Dendritic cell treated with granulocyte-macrophage colony-stimulating factor and Interleukin-4, amounts not matched to agents 40 ng/mL and 50 ng/mL, for 4 days (primary cell): ENCODE measurements at regions not wholly inside any gene's neighbourhood (a gene's known extent, or its start where the extent isn't known, plus 50 kb on each side); places are given as distances from the start of the nearest gene placed in this dataset.

Experiments used
- H3K27ac Mint-ChIP-seq: one replicate; pipeline ENCODE4 v1.8.0; 2022; ENCODE audit warnings: mild to moderate bottlenecking, mixed read lengths
- H3K27me3 Mint-ChIP-seq: one replicate; pipeline ENCODE4 v1.8.0; 2022; ENCODE audit warnings: mild to moderate bottlenecking, mixed read lengths
- H3K36me3 Mint-ChIP-seq: one replicate; pipeline ENCODE4 v1.8.0; 2022; ENCODE audit warnings: low read depth, mixed read lengths
- H3K4me1 Mint-ChIP-seq: one replicate; pipeline ENCODE4 v1.8.0; 2022; ENCODE audit warnings: low read depth, mixed read lengths
- H3K4me3 Mint-ChIP-seq: one replicate; pipeline ENCODE4 v1.8.0; 2022; ENCODE audit warnings: mild to moderate bottlenecking, moderate library complexity, mixed read lengths
- H3K9me3 Mint-ChIP-seq: one replicate; pipeline ENCODE4 v1.8.0; 2022; ENCODE audit warnings: mixed read lengths
- intact Hi-C: fragments of 100-400 bp; cut with micrococcal nuclease; formaldehyde crosslinking; loops from one replicate; pipeline ENCODE4 v1.15.0; 2022

GRCh38 chr13:38191016-38191415, 158.6 kb upstream of the UFM1 start:
- H3K36me3 Mint-ChIP-seq, result no peaks in the 10 kb centered on the region
- intact Hi-C loops, result no loop called here
- no peaks in the 10 kb centered on the region for H3K9me3 Mint-ChIP-seq
- no peak overlapping the region for H3K4me3 Mint-ChIP-seq
- H3K4me1 Mint-ChIP-seq, result no peaks in the 10 kb centered on the region
- H3K27me3 Mint-ChIP-seq, result no peaks in the 10 kb centered on the region
- H3K27ac Mint-ChIP-seq, result no peak overlapping the region

DNA sequence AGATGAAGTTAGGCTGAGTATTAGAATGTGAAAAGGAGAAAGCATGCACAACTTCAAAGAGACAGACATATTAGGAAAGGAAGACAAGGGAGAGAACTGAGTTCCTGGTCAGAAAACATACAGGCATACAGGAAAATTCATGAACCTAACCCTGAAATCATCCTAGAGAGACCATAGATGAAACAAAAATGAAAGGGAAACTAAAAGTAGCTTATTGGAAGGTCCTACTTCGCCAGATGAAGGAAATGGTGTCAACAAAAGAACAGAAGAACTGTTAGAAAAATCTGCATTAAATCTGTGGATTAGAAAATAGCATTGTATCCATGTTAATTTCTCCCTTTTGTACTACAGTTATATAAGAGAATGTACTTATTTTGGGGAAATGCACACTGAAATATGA, 169.0 kb upstream of the UFM1 start:
- H3K9me3 Mint-ChIP-seq, result no peaks in the 10 kb centered on the region
- intact Hi-C loops, result no loop called here
- H3K36me3 Mint-ChIP-seq, result no peaks in the 10 kb centered on the region
- H3K4me3 Mint-ChIP-seq, result no peak overlapping the region
- no peak overlapping the region for H3K27ac Mint-ChIP-seq
- H3K4me1 Mint-ChIP-seq, result peaks cover 6% of the 10 kb centered on the region
- H3K27me3 Mint-ChIP-seq, result no peaks in the 10 kb centered on the region

GRCh38 chr13:38180126-38180525, 169.5 kb upstream of the UFM1 start:
- intact Hi-C loops, result no loop called here
- Mint-ChIP-seq H3K9me3 (no peaks in the 10 kb centered on the region), H3K36me3 (no peaks in the 10 kb centered on the region), H3K4me3 (no peak overlapping the region), H3K27me3 (no peaks in the 10 kb centered on the region), H3K27ac (no peak overlapping the region), H3K4me1 (peaks cover 6% of the 10 kb centered on the region)

- H3K27me3 Mint-ChIP-seq, result no peaks in the 10 kb centered on the region
- peaks cover 6% of the 10 kb centered on the region for H3K4me1 Mint-ChIP-seq
- intact Hi-C loops, result no loop called here
- no peak overlapping the region for H3K27ac Mint-ChIP-seq
- H3K36me3 Mint-ChIP-seq, result no peaks in the 10 kb centered on the region
- no peaks in the 10 kb centered on the region for H3K9me3 Mint-ChIP-seq
- H3K4me3 Mint-ChIP-seq, result no peak overlapping the region
Measured at GRCh38 chr13:38176664-38177063, 173.0 kb upstream of the UFM1 start.

DNA sequence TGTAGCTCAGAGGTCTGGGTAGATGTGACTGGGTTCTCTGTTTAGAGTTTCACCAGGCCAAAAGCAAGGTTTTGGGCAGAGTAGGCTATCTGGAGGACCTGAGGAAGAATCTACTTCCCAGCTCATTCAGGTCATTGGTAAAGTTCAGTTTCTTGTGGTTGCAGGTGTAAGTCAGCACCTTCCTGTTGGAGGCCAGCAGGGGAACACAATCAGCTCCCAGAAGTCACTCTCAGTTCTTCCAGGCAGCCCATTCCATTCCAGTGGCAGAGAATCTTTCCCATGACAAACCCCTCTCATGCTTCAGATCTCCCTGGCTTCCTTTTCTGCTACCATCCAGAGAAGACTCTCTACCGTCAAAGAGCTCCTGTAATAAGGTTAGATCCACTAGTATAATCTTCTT, 176.2 kb upstream of the UFM1 start:
- Mint-ChIP-seq H3K9me3 (no peaks in the 10 kb centered on the region), H3K27me3 (no peaks in the 10 kb centered on the region), H3K36me3 (no peaks in the 10 kb centered on the region), H3K27ac (no peak overlapping the region), H3K4me1 (no peaks in the 10 kb centered on the region), H3K4me3 (no peak overlapping the region)
- intact Hi-C loops, result no loop called here

- Mint-ChIP-seq H3K4me1 (peaks cover 11% of the 10 kb centered on the region), H3K9me3 (no peaks in the 10 kb centered on the region), H3K36me3 (no peaks in the 10 kb centered on the region), H3K27me3 (no peaks in the 10 kb centered on the region), H3K27ac (no peak overlapping the region), H3K4me3 (no peak overlapping the region)
- intact Hi-C loops, result no loop called here
Measured at GRCh38 chr13:38167164-38167822, 182.4 kb upstream of the UFM1 start.

DNA sequence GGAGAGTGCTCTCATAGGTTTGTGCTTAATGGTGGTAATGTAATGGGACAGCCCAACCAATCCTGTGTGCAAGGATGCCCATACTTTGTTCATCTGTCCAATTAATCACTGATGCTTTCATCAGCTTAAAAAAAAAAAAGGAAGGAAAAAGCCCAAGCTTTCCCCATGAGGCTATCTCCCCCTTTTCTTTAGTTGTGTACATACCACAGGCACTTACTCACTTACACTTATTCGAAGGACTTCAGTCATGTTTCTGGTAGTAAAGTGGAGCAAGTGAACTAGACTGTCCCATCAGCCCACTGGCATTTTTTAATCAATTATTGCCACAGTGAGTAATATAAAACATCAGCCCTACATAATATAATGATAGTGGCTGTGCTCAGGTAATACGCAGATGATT, 183.5 kb upstream of the UFM1 start:
- no peaks in the 10 kb centered on the region for H3K9me3 Mint-ChIP-seq
- H3K27me3 Mint-ChIP-seq, result no peaks in the 10 kb centered on the region
- H3K4me3 Mint-ChIP-seq, result no peak overlapping the region
- no peak overlapping the region for H3K27ac Mint-ChIP-seq
- intact Hi-C loops, result no loop called here
- peaks cover 11% of the 10 kb centered on the region for H3K4me1 Mint-ChIP-seq
- H3K36me3 Mint-ChIP-seq, result no peaks in the 10 kb centered on the region

- no peaks in the 10 kb centered on the region for H3K27me3 Mint-ChIP-seq
- intact Hi-C loops, result no loop called here
- no peak overlapping the region for H3K4me3 Mint-ChIP-seq
- H3K4me1 Mint-ChIP-seq, result no peaks in the 10 kb centered on the region
- no peaks in the 10 kb centered on the region for H3K36me3 Mint-ChIP-seq
- no peak overlapping the region for H3K27ac Mint-ChIP-seq
- peaks cover 6% of the 10 kb centered on the region for H3K9me3 Mint-ChIP-seq
Measured at GRCh38 chr13:38160131-38160530, 189.5 kb upstream of the UFM1 start.

DNA sequence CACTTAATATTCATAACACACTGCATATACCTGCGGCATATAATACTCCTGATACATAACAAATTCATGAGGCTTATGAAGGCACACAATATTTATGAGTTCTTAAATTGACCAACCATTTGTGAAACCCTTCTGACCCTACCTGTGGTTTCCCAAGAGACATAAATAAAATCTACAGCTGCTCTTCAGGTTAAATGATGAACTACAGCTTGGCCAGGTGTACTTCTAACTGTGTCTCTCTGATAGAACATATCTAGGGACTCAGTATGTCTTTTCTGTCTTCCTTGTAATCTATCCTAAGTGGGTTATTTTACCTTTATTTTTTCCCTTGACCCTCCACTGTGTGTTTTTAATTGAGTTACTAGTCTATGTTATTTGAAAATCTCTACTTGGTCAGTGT, 189.9 kb upstream of the UFM1 start:
- Mint-ChIP-seq H3K27me3 (no peaks in the 10 kb centered on the region), H3K27ac (no peak overlapping the region), H3K9me3 (peaks cover 6% of the 10 kb centered on the region), H3K36me3 (no peaks in the 10 kb centered on the region), H3K4me3 (no peak overlapping the region), H3K4me1 (no peaks in the 10 kb centered on the region)
- intact Hi-C loops, result no loop called here

DNA sequence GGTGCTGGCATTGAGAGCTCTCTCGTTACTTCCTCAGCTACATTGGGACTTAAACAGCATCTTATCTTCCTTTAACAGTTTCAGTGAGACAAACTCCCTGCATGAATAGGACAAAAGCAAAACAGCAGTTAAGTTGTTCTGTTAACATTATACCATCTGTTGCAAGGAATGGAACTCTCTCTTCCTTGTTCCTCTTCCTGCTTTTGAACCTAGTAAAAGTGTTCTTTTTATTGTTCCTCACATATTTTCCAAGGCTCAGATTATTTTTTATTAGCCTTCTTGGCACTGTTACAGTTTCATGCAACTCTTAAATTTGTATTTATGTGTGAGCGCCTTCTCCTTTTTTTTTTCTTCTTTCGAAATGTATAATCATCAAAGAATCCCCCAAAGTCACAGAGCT, 202.6 kb upstream of the UFM1 start:
- intact Hi-C loops, result no loop called here
- H3K36me3 Mint-ChIP-seq, result no peaks in the 10 kb centered on the region
- peaks cover 34% of the 10 kb centered on the region for H3K9me3 Mint-ChIP-seq
- H3K4me3 Mint-ChIP-seq, result no peak overlapping the region
- H3K27ac Mint-ChIP-seq, result no peak overlapping the region
- no peaks in the 10 kb centered on the region for H3K27me3 Mint-ChIP-seq
- H3K4me1 Mint-ChIP-seq, result no peaks in the 10 kb centered on the region

DNA sequence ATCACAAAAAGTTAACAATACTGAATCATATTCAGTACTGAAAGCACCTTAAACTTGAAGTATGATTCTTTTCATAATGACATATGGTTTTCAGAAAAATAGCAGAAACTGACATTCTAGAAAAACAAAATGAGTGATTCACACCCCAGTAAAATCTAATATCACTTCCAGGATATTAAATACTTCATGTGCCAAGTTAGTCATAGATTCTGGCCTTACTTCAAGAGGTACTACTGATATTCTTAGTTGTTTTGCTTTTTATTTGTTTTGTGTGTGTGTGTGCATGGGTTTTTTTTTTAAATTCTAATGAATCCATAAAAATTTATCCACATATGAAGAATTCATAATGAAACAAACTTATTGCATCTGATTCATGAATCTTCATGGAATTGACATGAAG, 207.9 kb upstream of the UFM1 start:
- Mint-ChIP-seq H3K4me1 (no peaks in the 10 kb centered on the region), H3K4me3 (no peak overlapping the region), H3K36me3 (no peaks in the 10 kb centered on the region), H3K9me3 (peaks cover 5% of the 10 kb centered on the region), H3K27me3 (no peaks in the 10 kb centered on the region), H3K27ac (no peak overlapping the region)
- intact Hi-C loops, result no loop called here

- H3K27ac Mint-ChIP-seq, result no peak overlapping the region
Measured at GRCh38 chr13:38135592-38135991, 214.1 kb upstream of the UFM1 start.

GRCh38 chr13:38121267-38121666, 228.4 kb upstream of the UFM1 start:
- Mint-ChIP-seq H3K36me3 (no peaks in the 10 kb centered on the region), H3K9me3 (peaks cover 10% of the 10 kb centered on the region), H3K27me3 (no peaks in the 10 kb centered on the region), H3K27ac (no peak overlapping the region), H3K4me1 (no peaks in the 10 kb centered on the region), H3K4me3 (no peak overlapping the region)
- intact Hi-C loops, result no loop called here

More at GRCh38 chr13:38135592-38135991, 214.1 kb upstream of the UFM1 start:
- Mint-ChIP-seq H3K9me3 (peaks cover 2% of the 10 kb centered on the region), H3K36me3 (no peaks in the 10 kb centered on the region), H3K4me3 (no peak overlapping the region), H3K27me3 (no peaks in the 10 kb centered on the region), H3K4me1 (no peaks in the 10 kb centered on the region)
- intact Hi-C loops, result no loop called here

- Mint-ChIP-seq H3K4me1 (no peaks in the 10 kb centered on the region), H3K4me3 (no peak overlapping the region), H3K27ac (no peak overlapping the region), H3K27me3 (no peaks in the 10 kb centered on the region), H3K36me3 (no peaks in the 10 kb centered on the region), H3K9me3 (peaks cover 25% of the 10 kb centered on the region)
- intact Hi-C loops, result no loop called here
Measured at GRCh38 chr13:38103851-38104250, 234.3 kb upstream of the TRPC4 start.

DNA sequence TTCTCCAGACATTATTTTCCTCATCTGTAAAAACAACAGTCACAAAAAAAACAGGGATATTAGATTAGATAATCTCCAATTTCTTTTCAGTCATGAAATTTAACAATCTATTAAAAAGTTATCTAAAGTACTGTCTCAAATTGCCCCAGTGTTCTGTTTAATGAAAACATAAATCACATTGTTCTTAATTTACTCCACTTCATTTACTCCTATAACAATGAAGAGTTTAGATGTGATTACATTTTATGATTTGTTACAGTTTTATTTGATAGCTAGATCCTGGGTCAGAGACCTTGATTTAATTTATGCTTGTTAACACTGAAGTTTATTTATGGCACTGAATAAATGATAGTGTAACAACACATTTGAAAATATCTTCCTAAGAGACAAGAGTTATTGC, 230.2 kb upstream of the TRPC4 start:
- Mint-ChIP-seq H3K27ac (no peak overlapping the region), H3K4me3 (no peak overlapping the region), H3K36me3 (no peaks in the 10 kb centered on the region), H3K9me3 (peaks cover 18% of the 10 kb centered on the region), H3K4me1 (no peaks in the 10 kb centered on the region), H3K27me3 (no peaks in the 10 kb centered on the region)
- intact Hi-C loops, result no loop called here
